Gastrocnemius medialis (tissue), 4 donors: ENCODE measurements at regions not wholly inside any gene's neighbourhood (a gene's known extent, or its start where the extent isn't known, plus 50 kb on each side); places are given as distances from the start of the nearest gene placed in this dataset.

Experiments used
- ATAC-seq, 2 donors: fragments of 150-250 bp; one replicate each; pipeline ENCODE4 v1.9.1; 2016
- DNase-seq, 2 donors: peaks; one replicate each; pipeline ENCODE4 v3.0.0-alpha.2; 2019
- H3K27ac ChIP-seq, 4 donors: fragments of 200-600 bp; sonication (generic); 1 replicate in 1 of 4; 2 replicates in 3 of 4; pipeline ENCODE4 v1.5.1; 2016 to 2018; ENCODE audit warnings: mild to moderate bottlenecking in 2 of 4, moderate library complexity in 1 of 4
- H3K27me3 ChIP-seq, 3 donors: fragments of 200-600 bp; sonication (generic) in 2 of 3; 1 replicate in 1 of 3; 2 replicates in 2 of 3; pipeline versions ENCODE4 v1.5.1 to v1.6.0; 2016 to 2019; ENCODE audit warnings: mild to moderate bottlenecking in 1 of 3, moderate library complexity in 1 of 3
- H3K36me3 ChIP-seq, 2 donors: fragments of 200-600 bp; sonication (generic) in 1 of 2; one replicate each; pipeline ENCODE4 v1.5.1; 2017 to 2018
- H3K4me1 ChIP-seq, 2 donors: fragments of 200-600 bp; sonication (generic) in 1 of 2; one replicate each; pipeline ENCODE4 v1.5.1; 2016 to 2017; ENCODE audit warnings: mild to moderate bottlenecking in 2 of 2
- H3K4me3 ChIP-seq, 4 donors: fragments of 200-600 bp; sonication (generic) in 3 of 4; 1 replicate in 1 of 4; 2 replicates in 3 of 4; pipeline ENCODE4 v1.5.1; 2016 to 2019; ENCODE audit warnings: mild to moderate bottlenecking in 2 of 4
- H3K9me3 ChIP-seq, 3 donors: fragments of 200-600 bp; sonication (generic) in 2 of 3; 1 replicate in 1 of 3; 2 replicates in 2 of 3; pipeline ENCODE4 v1.5.1; 2016 to 2019
- POLR2A ChIP-seq, 2 donors: fragments of 450-650 bp; IDR thresholded peaks; one replicate each; pipeline ENCODE4 v1.6.1; 2017; ENCODE audit warnings: antibody characterized with exemption in 2 of 2, mild to moderate bottlenecking in 2 of 2, moderate library complexity in 2 of 2
- in situ Hi-C, 4 donors: fragments of 200-750 bp; cut with MboI; loops; one replicate each; pipeline versions ENCODE4 v1.15.0 to v1.8.0; 2017; ENCODE audit warnings: low sequenced_read_pairs in 4 of 4
- intact Hi-C: fragments of 100-400 bp; cut with DNase I; formaldehyde crosslinking; loops from one replicate; pipeline ENCODE4 v1.15.1; 2023; ENCODE audit warnings: low total_unique reads
- TF ChIP-seq, protein P1 (sequence below), 5 experiments: fragments of 450-650 bp in 3 of 5; fragments of 200-600 bp in 2 of 5; sonication (generic) in 2 of 5; IDR thresholded peaks in 4 of 5; conservative IDR thresholded peaks in 1 of 5; 1 replicate in 4 of 5; 2 replicates in 1 of 5; pipeline ENCODE4 v1.5.1; 2016 to 2019; ENCODE audit warnings: antibody characterized with exemption in 5 of 5, mild to moderate bottlenecking in 3 of 5, moderate library complexity in 3 of 5

DNA sequence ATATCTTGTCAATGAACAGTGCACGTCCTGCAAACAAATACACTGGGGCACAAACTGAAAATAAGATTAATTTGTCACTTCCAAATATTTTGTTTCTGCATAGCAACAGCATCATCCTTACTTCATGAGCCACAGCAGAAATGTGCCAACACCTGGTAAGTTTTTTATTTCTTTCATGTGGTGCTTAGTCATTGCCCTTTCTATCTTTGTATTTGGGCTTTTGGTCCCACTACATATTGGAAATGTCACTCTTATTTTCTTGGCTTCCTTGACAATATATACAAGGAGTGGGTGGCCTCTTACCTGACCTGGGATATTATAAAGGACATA, 208.0 kb downstream of the RBM43 start:
- no peak overlapping the region for H3K27ac ChIP-seq
- no peaks in the 10 kb centered on the region for H3K9me3 ChIP-seq
- H3K4me3 ChIP-seq, result no peak overlapping the region
- in situ Hi-C loops (loop anchor here in 2 of 4 donors (10.0 to 25.0 kb wide), 3 partner anchors 1266 to 1459 kb away; no protein-coding TSS in a partner anchor), intact Hi-C loops (loop anchor here (5.0 to 10.0 kb wide), 2 partner anchors 1249 to 1456 kb away; no protein-coding TSS in a partner anchor)
- DNase-seq (no peak), ATAC-seq (no peak)
- H3K4me1 ChIP-seq, result no peaks in the 10 kb centered on the region
- no peaks in the 10 kb centered on the region for H3K36me3 ChIP-seq
- no peaks in the 10 kb centered on the region for H3K27me3 ChIP-seq
- no peak for TF ChIP-seq POLR2A (IDR thresholded peaks at IDR 0.05)
- TF ChIP-seq, protein P1, sequence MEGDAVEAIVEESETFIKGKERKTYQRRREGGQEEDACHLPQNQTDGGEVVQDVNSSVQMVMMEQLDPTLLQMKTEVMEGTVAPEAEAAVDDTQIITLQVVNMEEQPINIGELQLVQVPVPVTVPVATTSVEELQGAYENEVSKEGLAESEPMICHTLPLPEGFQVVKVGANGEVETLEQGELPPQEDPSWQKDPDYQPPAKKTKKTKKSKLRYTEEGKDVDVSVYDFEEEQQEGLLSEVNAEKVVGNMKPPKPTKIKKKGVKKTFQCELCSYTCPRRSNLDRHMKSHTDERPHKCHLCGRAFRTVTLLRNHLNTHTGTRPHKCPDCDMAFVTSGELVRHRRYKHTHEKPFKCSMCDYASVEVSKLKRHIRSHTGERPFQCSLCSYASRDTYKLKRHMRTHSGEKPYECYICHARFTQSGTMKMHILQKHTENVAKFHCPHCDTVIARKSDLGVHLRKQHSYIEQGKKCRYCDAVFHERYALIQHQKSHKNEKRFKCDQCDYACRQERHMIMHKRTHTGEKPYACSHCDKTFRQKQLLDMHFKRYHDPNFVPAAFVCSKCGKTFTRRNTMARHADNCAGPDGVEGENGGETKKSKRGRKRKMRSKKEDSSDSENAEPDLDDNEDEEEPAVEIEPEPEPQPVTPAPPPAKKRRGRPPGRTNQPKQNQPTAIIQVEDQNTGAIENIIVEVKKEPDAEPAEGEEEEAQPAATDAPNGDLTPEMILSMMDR (IDR thresholded peaks at IDR 0.05 in 4 of 5, conservative IDR thresholded peaks at IDR 0.05 in 1 of 5), result no peak

DNA sequence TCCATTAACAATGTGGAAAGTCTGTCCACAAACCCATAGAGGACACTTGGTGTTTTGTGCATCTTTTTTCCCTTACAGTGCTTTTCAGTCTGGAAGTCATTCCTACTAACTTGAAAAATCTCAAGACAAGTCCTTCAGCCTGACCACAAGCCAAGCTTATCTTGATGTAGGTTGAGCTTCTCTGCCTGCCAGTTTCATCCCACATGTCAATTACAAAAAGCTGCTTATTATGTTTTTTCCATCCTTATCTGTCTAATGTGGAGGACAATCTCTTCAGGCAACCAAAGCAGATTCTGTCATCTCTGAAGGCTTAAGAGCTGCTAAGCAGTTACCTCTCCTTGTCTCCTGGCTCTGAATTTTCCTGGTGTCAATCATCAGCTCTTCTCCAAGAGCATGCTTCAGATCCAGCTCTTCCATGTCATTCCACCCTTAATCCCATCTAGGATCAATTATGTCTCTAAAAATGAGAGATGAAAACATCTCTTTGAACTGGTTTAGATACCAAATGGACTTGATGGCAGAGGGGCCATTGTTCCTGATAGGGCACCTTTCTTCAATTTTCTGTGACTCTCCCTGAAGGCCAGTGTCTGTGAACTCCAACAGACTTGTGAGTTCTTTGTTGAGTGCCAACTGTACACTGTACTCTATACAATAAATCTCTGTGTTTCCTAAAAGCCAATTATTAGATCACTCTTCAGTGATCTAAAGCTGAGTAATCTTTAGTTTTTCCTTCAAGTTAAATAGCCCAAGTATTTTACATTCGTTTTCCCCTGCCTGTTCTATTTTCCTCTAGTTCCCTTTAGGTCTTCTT, 208.6 kb downstream of the RBM43 start:
- Histone ChIP-seq H3K36me3 (no peaks in the 10 kb centered on the region), H3K27ac (no peak overlapping the region), H3K4me3 (no peak overlapping the region), H3K9me3 (no peaks in the 10 kb centered on the region), H3K4me1 (no peaks in the 10 kb centered on the region), H3K27me3 (no peaks in the 10 kb centered on the region)
- ATAC-seq (no peak), DNase-seq (no peak)
- TF ChIP-seq, protein P1 (IDR thresholded peaks at IDR 0.05 in 4 of 5, conservative IDR thresholded peaks at IDR 0.05 in 1 of 5), result no peak
- TF ChIP-seq POLR2A (IDR thresholded peaks at IDR 0.05), result no peak
- in situ Hi-C loops (loop anchor here in 2 of 4 donors (10.0 to 25.0 kb wide), 3 partner anchors 1266 to 1458 kb away; no protein-coding TSS in a partner anchor), intact Hi-C loops (loop anchor here (5.0 to 10.0 kb wide), 2 partner anchors 1248 to 1456 kb away; no protein-coding TSS in a partner anchor)

DNA sequence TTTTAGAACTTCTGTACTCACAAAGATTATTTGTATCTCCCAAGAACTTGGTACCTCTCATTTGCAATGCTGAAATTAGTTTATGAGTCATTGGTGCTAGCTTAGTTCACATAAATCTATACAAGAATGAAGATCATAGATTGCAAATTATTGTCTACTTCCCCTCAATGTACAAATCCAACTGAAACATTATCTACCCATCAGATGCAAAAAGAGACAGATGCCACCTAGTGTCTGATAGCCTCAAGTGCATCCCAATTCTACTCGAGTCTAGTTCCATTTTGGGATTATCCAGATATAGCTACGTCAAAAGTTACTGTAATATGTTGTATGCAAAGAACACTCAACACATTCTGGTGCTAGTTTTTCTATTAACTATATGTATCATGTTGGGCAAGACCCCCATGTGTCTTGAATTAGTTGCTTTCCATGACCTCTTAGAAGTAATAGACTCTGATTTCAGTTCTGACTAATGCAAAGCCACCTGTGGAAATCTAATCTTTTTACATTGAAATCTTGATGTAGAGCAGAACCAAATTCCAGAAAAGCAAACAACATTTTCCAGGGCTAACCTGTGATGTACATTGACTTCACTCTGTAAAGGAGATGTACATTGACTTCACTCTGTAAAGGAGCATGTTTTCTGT, 210.0 kb downstream of the RBM43 start:
- no peak for DNase-seq

DNA sequence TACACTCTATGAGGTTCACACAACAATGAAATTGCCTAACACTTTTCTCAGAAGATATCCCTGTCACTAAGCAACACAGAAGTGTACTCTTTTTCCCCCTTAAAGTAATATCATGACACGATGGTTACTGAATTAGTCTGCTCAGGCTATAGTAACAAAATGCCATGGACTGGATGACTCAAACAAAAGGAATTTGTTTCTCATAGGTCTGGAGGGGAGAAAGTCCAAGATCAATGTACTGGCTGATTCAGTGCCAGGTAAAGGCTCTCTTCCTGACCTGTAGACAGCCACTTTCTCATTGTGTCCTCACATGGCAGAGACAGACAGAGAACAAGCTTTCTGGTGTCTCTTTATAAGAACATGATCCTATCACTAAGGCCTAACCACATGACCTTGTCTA, 211.9 kb downstream of the RBM43 start:
- no peak overlapping the region for H3K27ac ChIP-seq
- intact Hi-C loops, result loop anchor here (5.0 to 10.0 kb wide), 2 partner anchors 1245 to 1452 kb away; no protein-coding TSS in a partner anchor
- TF ChIP-seq, protein P1 (IDR thresholded peaks at IDR 0.05 in 4 of 5, conservative IDR thresholded peaks at IDR 0.05 in 1 of 5), result no peak
- TF ChIP-seq POLR2A (IDR thresholded peaks at IDR 0.05), result no peak
- no peaks in the 10 kb centered on the region for H3K36me3 ChIP-seq
- H3K9me3 ChIP-seq, result no peaks in the 10 kb centered on the region
- no peak overlapping the region for H3K4me3 ChIP-seq
- no peak for DNase-seq
- H3K27me3 ChIP-seq, result no peaks in the 10 kb centered on the region
- in situ Hi-C loops, result loop anchor here in 3 of 4 donors (10.0 to 25.0 kb wide), 3 partner anchors 1262 to 1455 kb away; no protein-coding TSS in a partner anchor
- no peaks in the 10 kb centered on the region for H3K4me1 ChIP-seq
- ATAC-seq, result no peak

More for the DNA sequence above, 210.0 kb downstream of the RBM43 start:
- Histone ChIP-seq H3K27ac (no peak overlapping the region), H3K36me3 (no peaks in the 10 kb centered on the region), H3K27me3 (no peaks in the 10 kb centered on the region), H3K4me1 (no peaks in the 10 kb centered on the region), H3K4me3 (no peak overlapping the region), H3K9me3 (no peaks in the 10 kb centered on the region)
- in situ Hi-C loops (loop anchor here in 2 of 4 donors (10.0 to 25.0 kb wide), 3 partner anchors 1264 to 1457 kb away; no protein-coding TSS in a partner anchor), intact Hi-C loops (loop anchor here (5.0 to 10.0 kb wide), 2 partner anchors 1247 to 1454 kb away; no protein-coding TSS in a partner anchor)
- ATAC-seq, result no peak
- TF ChIP-seq, protein P1 (IDR thresholded peaks at IDR 0.05 in 4 of 5, conservative IDR thresholded peaks at IDR 0.05 in 1 of 5), result peak in 4 of 5 experiments; percentile 21 to 54 (median 41)
- no peak for TF ChIP-seq POLR2A (IDR thresholded peaks at IDR 0.05)
